ENCODE measurements at regions not wholly inside any gene's neighbourhood (a gene's known extent, or its start where the extent isn't known, plus 50 kb on each side); places are given as distances from the start of the nearest gene placed in this dataset.

DNA sequence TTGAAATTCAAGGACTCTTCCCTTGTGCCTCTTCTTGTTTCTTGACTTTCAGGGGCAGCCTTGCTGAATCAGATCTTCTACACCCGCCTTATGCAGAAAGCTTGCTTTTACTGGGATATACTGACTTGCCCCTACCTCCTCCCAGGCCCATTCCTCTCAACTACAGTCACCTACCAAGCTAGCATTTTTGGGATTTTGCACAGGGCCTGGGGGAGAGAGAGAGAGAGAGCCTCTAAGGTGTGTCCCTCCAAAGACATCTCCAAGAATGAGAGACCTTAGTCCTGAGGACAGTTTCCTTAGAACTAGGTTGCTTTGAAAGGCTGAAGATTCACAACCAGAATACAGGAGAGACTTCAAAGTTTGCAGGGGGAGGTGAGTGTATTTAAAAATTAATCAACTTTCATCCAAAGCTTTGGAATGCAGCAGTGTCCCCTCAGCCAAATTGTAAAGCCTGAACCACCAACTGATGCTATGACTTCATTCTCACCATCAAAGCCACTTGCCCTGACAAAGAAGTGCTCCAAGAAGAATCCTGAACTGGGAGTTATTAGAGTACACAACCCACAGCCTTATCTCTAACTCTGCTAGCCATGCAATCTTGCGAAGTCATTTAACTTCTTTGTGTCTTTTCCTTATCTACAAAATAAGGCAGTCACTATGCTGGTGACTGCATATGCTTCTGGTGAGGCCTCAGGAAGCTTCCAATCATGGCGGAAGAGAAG is 96.1 kb upstream of the EGLN3 start:
- H3K36me3 ChIP-seq (ENCODE audit: control insufficient read depth in 2 of 2, insufficient read depth in 2 of 2, low read length in 2 of 2), result no peaks in the 10 kb centered on the region
- no peaks in the 10 kb centered on the region for H3K4me1 ChIP-seq (ENCODE audit: control insufficient read depth, insufficient read depth, low read length)
- H3K27me3 ChIP-seq (ENCODE audit: control insufficient read depth in 1 of 2, insufficient read depth in 2 of 2, low read length in 2 of 2), result no peaks in the 10 kb centered on the region
- H3K9ac ChIP-seq (ENCODE audit: low read length in 2 of 2), result no peak overlapping the region
- H3K4me3 ChIP-seq (ENCODE audit: low read length in 2 of 2), result no peak overlapping the region
- no peaks in the 10 kb centered on the region for H3K9me3 ChIP-seq (ENCODE audit: control insufficient read depth in 2 of 2, low read length in 2 of 2)
- no peak overlapping the region for H3K27ac ChIP-seq (ENCODE audit: low read length)

DNA sequence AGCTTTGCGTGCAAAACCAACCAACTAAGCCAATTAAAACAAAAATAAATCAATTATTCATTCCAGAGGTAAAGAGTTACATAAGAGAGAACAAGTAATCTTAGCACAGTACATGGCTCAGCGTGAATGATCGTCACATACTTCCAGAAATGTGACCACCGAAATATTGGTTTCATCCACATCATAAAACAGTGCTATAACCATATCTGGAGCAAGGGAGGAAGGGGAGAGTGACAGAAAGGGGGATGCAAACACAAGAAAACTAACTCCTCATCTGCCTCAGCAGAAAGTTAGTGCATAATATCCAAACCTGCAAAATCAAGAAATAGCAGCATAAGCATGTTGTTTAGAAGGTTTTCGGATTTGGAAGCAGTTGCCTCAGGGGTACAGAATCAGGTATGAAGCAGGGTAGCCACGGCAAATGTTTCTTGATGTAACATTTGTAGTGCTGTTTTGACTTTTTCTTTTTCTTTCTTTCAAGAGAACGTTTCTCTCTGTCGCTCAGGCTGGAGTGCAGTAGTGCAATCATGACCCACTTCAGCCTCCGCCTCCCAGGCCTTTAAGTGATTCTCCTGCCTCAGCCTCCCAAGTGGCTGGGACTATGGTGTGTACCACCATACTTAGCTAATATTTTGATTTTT is 93.9 kb upstream of the EGLN3 start:
- Histone ChIP-seq H3K27me3 (ENCODE audit: control insufficient read depth in 1 of 2, insufficient read depth in 2 of 2, low read length in 2 of 2) (no peaks in the 10 kb centered on the region), H3K9me3 (ENCODE audit: control insufficient read depth in 2 of 2, low read length in 2 of 2) (no peaks in the 10 kb centered on the region), H3K36me3 (ENCODE audit: control insufficient read depth in 2 of 2, insufficient read depth in 2 of 2, low read length in 2 of 2) (no peaks in the 10 kb centered on the region), H3K4me1 (ENCODE audit: control insufficient read depth, insufficient read depth, low read length) (no peaks in the 10 kb centered on the region), H3K4me3 (ENCODE audit: low read length in 2 of 2) (no peak overlapping the region), H3K9ac (ENCODE audit: low read length in 2 of 2) (no peak overlapping the region), H3K27ac (ENCODE audit: low read length) (no peak overlapping the region)

DNA sequence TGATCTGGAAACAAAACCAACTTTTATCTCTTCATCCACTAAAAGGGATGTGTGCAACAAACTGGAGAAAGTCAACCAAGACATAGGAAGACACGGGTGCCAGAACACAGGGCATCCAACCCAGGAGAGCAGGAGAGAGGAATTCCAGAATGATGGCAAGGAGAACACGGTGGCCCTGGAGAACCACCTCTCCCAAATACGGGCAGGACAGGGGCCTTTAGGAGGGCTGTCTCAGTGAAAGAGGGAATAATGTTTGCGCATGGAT is 93.4 kb upstream of the EGLN3 start:
- Histone ChIP-seq H3K27ac (ENCODE audit: low read length) (no peak overlapping the region), H3K9me3 (ENCODE audit: control insufficient read depth in 2 of 2, low read length in 2 of 2) (no peaks in the 10 kb centered on the region), H3K27me3 (ENCODE audit: control insufficient read depth in 1 of 2, insufficient read depth in 2 of 2, low read length in 2 of 2) (no peaks in the 10 kb centered on the region), H3K4me3 (ENCODE audit: low read length in 2 of 2) (no peak overlapping the region), H3K36me3 (ENCODE audit: control insufficient read depth in 2 of 2, insufficient read depth in 2 of 2, low read length in 2 of 2) (no peaks in the 10 kb centered on the region), H3K9ac (ENCODE audit: low read length in 2 of 2) (no peak overlapping the region), H3K4me1 (ENCODE audit: control insufficient read depth, insufficient read depth, low read length) (no peaks in the 10 kb centered on the region)

DNA sequence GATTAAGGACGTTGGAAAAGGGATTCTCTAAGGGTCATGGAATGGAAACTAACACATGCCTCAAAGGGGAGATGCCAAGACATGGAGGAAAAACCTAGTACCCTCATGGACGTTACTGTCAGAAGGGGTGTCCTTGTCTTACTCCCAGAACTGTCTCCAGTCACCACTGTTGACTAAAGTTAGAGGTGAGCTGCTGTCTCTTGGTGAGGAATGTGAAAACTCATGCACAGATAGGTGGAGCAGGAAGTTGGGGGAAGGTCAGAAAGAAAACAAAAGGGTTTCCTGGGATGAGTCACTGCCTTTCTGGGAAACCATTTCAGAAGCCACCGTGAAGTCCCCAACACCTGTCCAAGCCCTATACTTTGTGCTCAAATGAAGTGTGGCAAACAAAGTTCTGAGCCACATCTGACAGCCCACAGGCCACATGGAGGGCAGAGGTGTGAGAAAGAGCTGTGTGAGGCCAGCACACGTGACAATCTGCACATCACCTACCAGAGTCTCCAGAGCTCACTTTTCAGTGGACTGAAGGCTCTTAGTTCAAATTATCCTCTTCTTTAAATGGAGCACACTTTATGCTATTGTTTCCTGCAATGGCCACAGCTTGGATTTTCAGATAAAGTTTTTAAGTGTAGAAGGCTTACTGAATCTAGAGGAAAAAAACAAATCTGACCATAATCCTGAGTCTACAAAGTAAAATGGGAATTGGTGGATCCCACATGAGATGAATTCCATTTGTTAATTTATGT is 92.9 kb upstream of the EGLN3 start:
- Histone ChIP-seq H3K27me3 (ENCODE audit: control insufficient read depth in 1 of 2, insufficient read depth in 2 of 2, low read length in 2 of 2) (no peaks in the 10 kb centered on the region), H3K27ac (ENCODE audit: low read length) (no peak overlapping the region)

DNA sequence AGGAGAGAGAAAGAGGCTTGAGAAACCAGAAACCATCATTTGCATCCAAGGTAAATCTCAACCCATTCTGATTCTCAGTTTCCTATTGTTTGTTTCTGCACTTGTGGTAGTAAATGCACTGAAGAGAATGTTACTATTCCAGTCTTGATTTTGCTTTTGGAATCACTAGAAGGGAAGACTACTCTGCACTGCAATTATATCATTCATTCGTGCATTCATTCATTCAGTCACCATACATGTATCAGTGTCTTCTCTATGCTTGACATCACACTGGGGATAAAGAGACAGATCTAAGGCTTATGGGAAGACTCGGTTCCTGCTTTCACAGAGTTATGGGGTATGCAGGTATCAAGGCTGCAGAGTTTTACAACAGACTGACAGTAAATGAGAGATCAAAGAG is 90.3 kb upstream of the EGLN3 start:
- Histone ChIP-seq H3K9me3 (ENCODE audit: control insufficient read depth in 2 of 2, low read length in 2 of 2) (no peaks in the 10 kb centered on the region), H3K4me3 (ENCODE audit: low read length in 2 of 2) (no peak overlapping the region), H3K27ac (ENCODE audit: low read length) (no peak overlapping the region), H3K9ac (ENCODE audit: low read length in 2 of 2) (no peak overlapping the region), H3K27me3 (ENCODE audit: control insufficient read depth in 1 of 2, insufficient read depth in 2 of 2, low read length in 2 of 2) (no peaks in the 10 kb centered on the region), H3K36me3 (ENCODE audit: control insufficient read depth in 2 of 2, insufficient read depth in 2 of 2, low read length in 2 of 2) (no peaks in the 10 kb centered on the region), H3K4me1 (ENCODE audit: control insufficient read depth, insufficient read depth, low read length) (peaks cover 2% of the 10 kb centered on the region)

More for the DNA sequence above, 92.9 kb upstream of the EGLN3 start:
- no peak overlapping the region for H3K4me3 ChIP-seq (ENCODE audit: low read length in 2 of 2)
- H3K36me3 ChIP-seq (ENCODE audit: control insufficient read depth in 2 of 2, insufficient read depth in 2 of 2, low read length in 2 of 2), result no peaks in the 10 kb centered on the region
- H3K4me1 ChIP-seq (ENCODE audit: control insufficient read depth, insufficient read depth, low read length), result peaks cover 2% of the 10 kb centered on the region
- no peaks in the 10 kb centered on the region for H3K9me3 ChIP-seq (ENCODE audit: control insufficient read depth in 2 of 2, low read length in 2 of 2)
- H3K9ac ChIP-seq (ENCODE audit: low read length in 2 of 2), result no peak overlapping the region

DNA sequence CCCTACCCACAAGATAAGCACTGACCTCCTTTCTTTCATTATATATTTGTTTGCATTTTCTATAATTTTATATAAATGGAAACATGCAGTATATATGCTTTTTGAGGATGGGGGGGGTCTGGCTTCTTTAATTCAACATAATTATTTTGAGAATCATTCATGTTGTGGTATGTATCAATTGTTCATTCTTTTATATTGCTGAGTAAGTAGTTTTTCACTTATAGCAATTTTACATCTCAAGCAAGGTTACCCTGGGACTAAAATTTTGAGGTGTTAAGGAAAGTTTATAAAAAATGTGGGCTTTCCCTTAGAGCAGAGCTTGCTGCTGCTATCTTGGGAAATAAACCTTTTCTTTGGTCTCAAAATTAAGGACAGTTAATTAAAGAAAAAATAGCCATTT is 89.9 kb upstream of the EGLN3 start:
- Histone ChIP-seq H3K4me1 (ENCODE audit: control insufficient read depth, insufficient read depth, low read length) (peaks cover 3% of the 10 kb centered on the region), H3K27ac (ENCODE audit: low read length) (no peak overlapping the region), H3K4me3 (ENCODE audit: low read length in 2 of 2) (no peak overlapping the region), H3K36me3 (ENCODE audit: control insufficient read depth in 2 of 2, insufficient read depth in 2 of 2, low read length in 2 of 2) (no peaks in the 10 kb centered on the region), H3K27me3 (ENCODE audit: control insufficient read depth in 1 of 2, insufficient read depth in 2 of 2, low read length in 2 of 2) (no peaks in the 10 kb centered on the region), H3K9ac (ENCODE audit: low read length in 2 of 2) (no peak overlapping the region), H3K9me3 (ENCODE audit: control insufficient read depth in 2 of 2, low read length in 2 of 2) (no peaks in the 10 kb centered on the region)

DNA sequence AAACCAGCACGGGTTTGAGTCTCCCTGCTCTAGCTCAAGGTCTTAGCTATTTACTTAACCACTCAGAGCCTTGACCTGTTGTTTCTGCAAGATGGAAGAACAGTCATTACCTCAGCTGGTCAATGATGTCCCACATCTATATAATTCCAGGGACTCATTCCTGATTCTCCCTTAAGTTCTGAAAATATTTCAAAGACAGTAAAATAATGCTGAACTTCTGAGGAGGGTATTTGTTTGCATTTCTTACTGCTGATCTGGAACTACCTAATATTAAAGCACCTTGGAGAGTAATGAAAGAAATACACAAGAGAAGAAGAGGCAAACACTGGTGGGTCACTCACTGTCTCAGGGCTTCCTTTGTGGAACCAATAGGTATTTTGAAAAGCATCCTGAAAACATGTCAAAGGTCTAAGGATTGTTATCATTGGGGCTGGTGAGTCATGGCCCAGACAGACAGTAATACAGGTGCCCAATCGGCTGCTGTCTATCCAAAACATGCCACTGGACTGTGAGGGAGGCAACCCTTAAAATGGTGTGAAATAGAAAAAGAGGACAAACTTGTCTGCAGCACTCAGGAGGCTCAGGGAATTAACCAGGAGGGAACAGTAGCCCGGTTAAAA is 88.7 kb upstream of the EGLN3 start:
- no peak overlapping the region for H3K27ac ChIP-seq (ENCODE audit: low read length)
- peaks cover 11% of the 10 kb centered on the region for H3K4me1 ChIP-seq (ENCODE audit: control insufficient read depth, insufficient read depth, low read length)
- H3K36me3 ChIP-seq (ENCODE audit: control insufficient read depth in 2 of 2, insufficient read depth in 2 of 2, low read length in 2 of 2), result no peaks in the 10 kb centered on the region
- H3K9ac ChIP-seq (ENCODE audit: low read length in 2 of 2), result no peak overlapping the region
- H3K27me3 ChIP-seq (ENCODE audit: control insufficient read depth in 1 of 2, insufficient read depth in 2 of 2, low read length in 2 of 2), result no peaks in the 10 kb centered on the region
- H3K9me3 ChIP-seq (ENCODE audit: control insufficient read depth in 2 of 2, low read length in 2 of 2), result no peaks in the 10 kb centered on the region
- H3K4me3 ChIP-seq (ENCODE audit: low read length in 2 of 2), result no peak overlapping the region

DNA sequence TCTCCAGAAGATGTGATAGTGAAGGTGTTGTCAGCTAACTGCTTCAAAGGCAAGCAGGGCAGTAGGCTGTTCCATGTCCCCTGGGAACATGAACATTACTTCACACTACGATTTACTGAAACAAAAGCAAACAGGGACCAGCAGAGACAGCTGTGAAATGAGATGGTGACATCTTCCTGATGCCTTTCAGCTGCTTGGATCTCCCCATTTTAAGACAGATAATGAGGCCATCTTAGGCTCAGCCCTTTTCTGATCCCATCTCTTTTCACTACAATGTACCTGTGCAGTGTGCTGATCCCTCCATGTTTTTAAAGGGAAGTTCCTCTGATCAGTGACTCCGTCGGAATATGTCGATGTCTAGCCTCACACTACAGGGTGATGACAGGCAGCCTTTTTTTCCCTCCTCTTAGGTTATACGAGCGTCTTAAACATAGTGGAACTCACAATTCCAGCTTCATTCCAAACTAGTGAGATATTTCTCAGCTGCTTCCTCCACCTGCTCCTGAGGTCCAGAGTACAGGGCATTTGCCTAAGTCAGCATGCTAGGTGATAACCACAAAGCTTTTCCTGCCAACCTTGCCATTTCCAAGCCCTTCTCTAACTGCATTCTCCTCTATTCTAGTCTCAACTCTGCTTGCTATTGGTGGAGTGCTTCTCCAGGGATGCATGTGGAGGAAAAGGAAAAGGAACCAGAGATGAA is 87.6 kb upstream of the EGLN3 start:
- H3K4me3 ChIP-seq (ENCODE audit: low read length in 2 of 2), result no peak overlapping the region
- no peak overlapping the region for H3K27ac ChIP-seq (ENCODE audit: low read length)
- no peaks in the 10 kb centered on the region for H3K9me3 ChIP-seq (ENCODE audit: control insufficient read depth in 2 of 2, low read length in 2 of 2)
- H3K27me3 ChIP-seq (ENCODE audit: control insufficient read depth in 1 of 2, insufficient read depth in 2 of 2, low read length in 2 of 2), result no peaks in the 10 kb centered on the region
- H3K4me1 ChIP-seq (ENCODE audit: control insufficient read depth, insufficient read depth, low read length), result peaks cover 11% of the 10 kb centered on the region
- no peak overlapping the region for H3K9ac ChIP-seq (ENCODE audit: low read length in 2 of 2)
- H3K36me3 ChIP-seq (ENCODE audit: control insufficient read depth in 2 of 2, insufficient read depth in 2 of 2, low read length in 2 of 2), result no peaks in the 10 kb centered on the region

DNA sequence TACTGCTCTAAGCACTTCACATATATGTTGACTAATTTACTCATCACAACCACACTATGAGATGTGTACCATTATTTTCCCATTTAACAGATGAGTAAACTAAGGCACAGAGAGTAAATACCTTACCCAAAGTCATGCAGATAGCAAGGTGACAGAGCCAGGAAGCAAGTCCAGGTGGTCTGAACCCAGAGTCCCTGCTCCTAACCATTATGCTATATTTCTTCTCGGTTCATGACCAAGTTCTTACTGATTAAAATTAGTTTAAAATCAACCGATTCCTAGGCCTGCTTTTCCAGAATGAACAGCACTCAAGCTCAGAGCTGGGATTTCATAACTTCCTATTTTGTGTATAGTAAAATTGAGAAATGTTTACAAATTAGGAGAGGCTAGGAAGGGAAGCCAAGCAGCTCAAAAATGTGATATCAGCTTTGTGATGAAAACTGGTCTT is 85.5 kb upstream of the EGLN3 start:
- Histone ChIP-seq H3K36me3 (ENCODE audit: control insufficient read depth in 2 of 2, insufficient read depth in 2 of 2, low read length in 2 of 2) (no peaks in the 10 kb centered on the region), H3K27ac (ENCODE audit: low read length) (peak overlapping the region; percentile 24), H3K27me3 (ENCODE audit: control insufficient read depth in 1 of 2, insufficient read depth in 2 of 2, low read length in 2 of 2) (no peaks in the 10 kb centered on the region), H3K9me3 (ENCODE audit: control insufficient read depth in 2 of 2, low read length in 2 of 2) (no peaks in the 10 kb centered on the region), H3K4me1 (ENCODE audit: control insufficient read depth, insufficient read depth, low read length) (peaks cover 14% of the 10 kb centered on the region), H3K9ac (ENCODE audit: low read length in 2 of 2) (no peak overlapping the region), H3K4me3 (ENCODE audit: low read length in 2 of 2) (peak overlapping the region in 1 of 2 donors; percentile 8)

DNA sequence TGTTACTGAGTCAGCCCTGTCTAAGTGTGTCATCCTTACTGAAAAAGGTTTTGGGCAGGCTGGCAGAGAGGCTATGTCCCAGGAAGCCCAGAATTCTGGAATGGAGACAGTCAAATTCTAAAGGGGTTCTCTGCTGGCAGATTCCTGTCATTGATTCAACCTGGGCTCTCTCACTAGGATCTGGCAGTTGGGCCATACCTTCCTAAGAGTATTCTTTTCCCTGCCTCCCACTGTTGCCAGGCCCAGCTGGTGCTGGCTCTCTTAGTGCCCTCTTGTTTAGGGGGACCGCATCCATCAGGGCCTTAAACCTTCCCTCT is 85.0 kb upstream of the EGLN3 start:
- Histone ChIP-seq H3K4me1 (ENCODE audit: control insufficient read depth, insufficient read depth, low read length) (peaks cover 17% of the 10 kb centered on the region), H3K9ac (ENCODE audit: low read length in 2 of 2) (no peak overlapping the region), H3K36me3 (ENCODE audit: control insufficient read depth in 2 of 2, insufficient read depth in 2 of 2, low read length in 2 of 2) (no peaks in the 10 kb centered on the region), H3K27ac (ENCODE audit: low read length) (peak overlapping the region; percentile 24), H3K27me3 (ENCODE audit: control insufficient read depth in 1 of 2, insufficient read depth in 2 of 2, low read length in 2 of 2) (no peaks in the 10 kb centered on the region), H3K9me3 (ENCODE audit: control insufficient read depth in 2 of 2, low read length in 2 of 2) (no peaks in the 10 kb centered on the region), H3K4me3 (ENCODE audit: low read length in 2 of 2) (peak overlapping the region in 1 of 2 donors; percentile 8)

Measured in stomach smooth muscle (tissue), 2 donors.